ENCODE measurements at regions not wholly inside any gene's neighbourhood (a gene's known extent, or its start where the extent isn't known, plus 50 kb on each side); places are given as distances from the start of the nearest gene placed in this dataset.
"Not testable (repeated sequence)": the region's sequence is repeated elsewhere in the genome, so short reads cannot be mapped to it uniquely, and the experiment has no call there.

DNA sequence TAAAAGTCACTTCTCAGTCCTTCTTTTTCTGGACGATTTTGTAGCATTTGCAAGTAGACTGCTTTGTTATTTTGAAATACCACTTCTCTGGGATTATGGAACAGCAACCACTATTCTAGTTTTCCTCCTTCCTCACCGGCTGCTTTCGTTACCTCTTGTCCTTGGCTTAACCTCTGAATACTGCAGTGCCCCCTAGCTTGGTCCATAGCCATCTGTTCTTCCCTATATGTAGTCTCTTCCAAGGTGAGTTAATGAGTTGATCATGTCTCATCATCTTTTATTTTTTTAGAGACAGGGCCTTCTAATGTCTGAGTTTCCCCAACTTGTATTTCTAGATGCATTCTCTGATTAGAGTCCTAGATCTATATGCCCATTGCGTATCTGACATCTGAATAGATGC lies 694.3 kb downstream of the NTRK3 start:
- H3K4me3 ChIP-seq = no peak overlapping the region
- no peaks in the 10 kb centered on the region for H3K36me3 ChIP-seq
- H3K9me3 ChIP-seq = no peaks in the 10 kb centered on the region
- no peak for TF ChIP-seq CTCF (IDR thresholded peaks at IDR 0.05)
- DNase-seq (ENCODE audit: low spot score) = no peak
- H3K27me3 ChIP-seq = no peaks in the 10 kb centered on the region
- H3K27ac ChIP-seq = no peak overlapping the region
- no peaks in the 10 kb centered on the region for H3K4me1 ChIP-seq

DNA sequence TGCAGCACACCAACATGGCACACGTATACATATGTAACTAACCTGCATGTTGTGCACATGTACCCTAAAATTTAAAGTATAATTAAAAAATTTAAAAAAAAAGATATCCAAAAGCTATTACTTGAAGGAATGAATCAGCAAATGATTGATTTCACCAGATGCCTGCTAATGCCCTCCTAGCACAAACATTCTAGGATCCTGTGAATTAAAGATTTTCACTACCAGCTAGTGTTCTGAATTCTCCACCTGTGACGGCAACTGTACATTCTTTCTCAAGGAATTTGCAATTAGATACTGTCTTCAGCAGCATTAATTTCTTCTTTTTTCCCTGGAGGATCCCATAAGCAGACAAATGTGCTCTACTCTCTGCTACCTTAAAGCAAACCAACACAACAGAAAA lies 694.9 kb downstream of the NTRK3 start:
- H3K27me3 ChIP-seq = no peaks in the 10 kb centered on the region
- H3K4me3 ChIP-seq = no peak overlapping the region
- DNase-seq (ENCODE audit: low spot score) = no peak
- H3K36me3 ChIP-seq = no peaks in the 10 kb centered on the region
- no peaks in the 10 kb centered on the region for H3K9me3 ChIP-seq
- TF ChIP-seq CTCF (IDR thresholded peaks at IDR 0.05) = no peak
- H3K27ac ChIP-seq = no peak overlapping the region
- no peaks in the 10 kb centered on the region for H3K4me1 ChIP-seq

- TF ChIP-seq CTCF (IDR thresholded peaks at IDR 0.05) = no peak
- no peaks in the 10 kb centered on the region for H3K4me1 ChIP-seq
- H3K27me3 ChIP-seq = no peaks in the 10 kb centered on the region
- H3K27ac ChIP-seq = no peak overlapping the region
- H3K9me3 ChIP-seq = peaks cover 0 to 20% of the 10 kb centered on the region in 2 donors
- H3K4me3 ChIP-seq = no peak overlapping the region
- no peaks in the 10 kb centered on the region for H3K36me3 ChIP-seq
- no peak for DNase-seq (ENCODE audit: low spot score)
Observed at GRCh38 chr15:87557881-87558280, 698.7 kb downstream of the NTRK3 start.

DNA sequence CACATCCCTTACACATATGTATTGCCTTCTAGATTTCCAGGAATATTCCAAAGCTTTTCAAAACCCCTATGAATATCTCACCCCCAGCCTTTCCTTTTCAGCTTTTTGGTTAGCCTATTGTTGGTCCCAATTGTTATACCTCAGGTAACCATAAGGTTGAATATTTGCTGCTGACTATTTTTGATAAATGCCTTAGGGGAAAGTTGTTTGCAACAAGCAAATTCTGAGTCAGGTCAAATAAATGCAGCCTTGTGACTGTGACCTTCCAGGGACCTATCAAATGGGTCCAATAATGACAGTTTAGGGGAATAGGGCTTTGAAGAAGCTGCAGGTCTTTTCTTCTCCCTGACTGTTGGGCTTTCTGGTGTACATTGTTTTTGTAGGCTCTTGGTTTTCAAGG lies 699.7 kb downstream of the NTRK3 start:
- TF ChIP-seq CTCF (IDR thresholded peaks at IDR 0.05) = no peak
- H3K27me3 ChIP-seq = no peaks in the 10 kb centered on the region
- H3K9me3 ChIP-seq = peaks cover 0 to 20% of the 10 kb centered on the region in 2 donors
- no peak overlapping the region for H3K4me3 ChIP-seq
- H3K27ac ChIP-seq = no peak overlapping the region
- no peaks in the 10 kb centered on the region for H3K4me1 ChIP-seq
- no peak for DNase-seq (ENCODE audit: low spot score)
- no peaks in the 10 kb centered on the region for H3K36me3 ChIP-seq

- DNase-seq (ENCODE audit: low spot score) = no peak
- no peak overlapping the region for H3K27ac ChIP-seq
- no peaks in the 10 kb centered on the region for H3K27me3 ChIP-seq
- TF ChIP-seq CTCF (IDR thresholded peaks at IDR 0.05) = no peak
- peaks cover 0 to 16% of the 10 kb centered on the region in 2 donors for H3K9me3 ChIP-seq
- H3K4me1 ChIP-seq = no peaks in the 10 kb centered on the region
- H3K36me3 ChIP-seq = no peaks in the 10 kb centered on the region
- H3K4me3 ChIP-seq = no peak overlapping the region
Observed at GRCh38 chr15:87549860-87550259, 706.7 kb downstream of the NTRK3 start.

DNA sequence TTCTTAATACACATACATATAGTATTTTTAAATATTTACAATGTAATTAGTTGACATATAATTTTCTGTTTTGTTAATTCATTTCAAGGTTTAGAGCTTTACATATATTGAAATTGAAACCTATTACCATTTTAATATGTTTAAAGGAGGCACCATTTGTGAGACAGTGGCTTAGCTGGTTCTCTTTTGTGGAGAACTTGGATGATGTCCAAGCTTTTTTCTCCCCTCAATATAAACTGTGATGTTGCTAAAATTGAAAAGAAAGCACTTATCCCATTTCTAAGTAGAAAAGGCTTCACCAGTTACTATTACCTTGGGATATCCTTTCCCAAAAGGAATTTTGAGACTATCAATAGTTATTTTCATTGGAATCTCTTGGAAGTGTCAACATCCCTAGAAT lies 707.2 kb downstream of the NTRK3 start:
- no peak for DNase-seq (ENCODE audit: low spot score)
- Histone ChIP-seq H3K4me1 (no peaks in the 10 kb centered on the region), H3K36me3 (no peaks in the 10 kb centered on the region), H3K9me3 (peaks cover 0 to 10% of the 10 kb centered on the region in 2 donors), H3K4me3 (no peak overlapping the region), H3K27ac (no peak overlapping the region), H3K27me3 (no peaks in the 10 kb centered on the region)
- no peak for TF ChIP-seq CTCF (IDR thresholded peaks at IDR 0.05)

DNA sequence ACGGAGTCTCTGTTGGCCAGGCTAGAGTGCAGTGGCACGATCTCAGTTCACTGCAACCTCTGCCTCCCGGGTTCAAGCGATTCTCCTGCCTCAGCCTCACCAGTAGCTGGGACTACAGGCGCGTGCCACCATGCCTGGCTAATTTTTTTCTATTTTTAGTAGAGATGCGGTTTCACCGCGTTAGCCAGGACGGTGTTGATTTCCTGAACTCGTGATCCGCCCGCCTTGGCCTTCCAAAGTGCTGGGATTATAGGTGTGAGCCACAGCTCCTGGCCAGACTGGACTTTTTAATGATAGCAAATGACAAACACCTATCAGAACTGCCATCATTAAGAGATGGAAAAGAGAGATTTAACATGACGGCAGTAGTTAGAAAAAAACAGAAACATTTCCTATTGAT lies 707.9 kb downstream of the NTRK3 start:
- H3K4me3 ChIP-seq; DNase-seq (ENCODE audit: low spot score); H3K27ac ChIP-seq; H3K27me3 ChIP-seq; H3K36me3 ChIP-seq; H3K4me1 ChIP-seq; H3K9me3 ChIP-seq: not testable (repeated sequence)

Data from right atrium auricular region (tissue), 2 donors.